ENCODE measurements at regions not wholly inside any gene's neighbourhood (a gene's known extent, or its start where the extent isn't known, plus 50 kb on each side); places are given as distances from the start of the nearest gene placed in this dataset.

GRCh38 chr20:16220826-16221225 lies 352.4 kb downstream of the KIF16B start:
- DNase-seq = no peak
- ATAC-seq (ENCODE audit: low FRiP score in 2 of 2) = no peak
- whole genome bisulfite sequencing, 2 donors = 90 to 94% methylated on average over 4 of the region's 4 CpGs

GRCh38 chr20:16219182-16219581 lies 354.1 kb downstream of the KIF16B start:
- no peak for ATAC-seq (ENCODE audit: low FRiP score in 2 of 2)
- Histone ChIP-seq H3K27me3 (no peaks in the 10 kb centered on the region), H3K9me3 (no peaks in the 10 kb centered on the region), H3K36me3 (no peaks in the 10 kb centered on the region), H3K27ac (no peak overlapping the region), H3K4me1 (no peaks in the 10 kb centered on the region), H3K4me3 (no peak overlapping the region)
- TF ChIP-seq POLR2AphosphoS5 (IDR thresholded peaks at IDR 0.05) = no peak
- no peak for DNase-seq

More at GRCh38 chr20:16220826-16221225, 352.4 kb downstream of the KIF16B start:
- TF ChIP-seq POLR2A (IDR thresholded peaks at IDR 0.05) (no peak), POLR2AphosphoS5 (IDR thresholded peaks at IDR 0.05) (no peak), EP300 (IDR thresholded peaks at IDR 0.05) (no peak)
- TF ChIP-seq, protein P1, sequence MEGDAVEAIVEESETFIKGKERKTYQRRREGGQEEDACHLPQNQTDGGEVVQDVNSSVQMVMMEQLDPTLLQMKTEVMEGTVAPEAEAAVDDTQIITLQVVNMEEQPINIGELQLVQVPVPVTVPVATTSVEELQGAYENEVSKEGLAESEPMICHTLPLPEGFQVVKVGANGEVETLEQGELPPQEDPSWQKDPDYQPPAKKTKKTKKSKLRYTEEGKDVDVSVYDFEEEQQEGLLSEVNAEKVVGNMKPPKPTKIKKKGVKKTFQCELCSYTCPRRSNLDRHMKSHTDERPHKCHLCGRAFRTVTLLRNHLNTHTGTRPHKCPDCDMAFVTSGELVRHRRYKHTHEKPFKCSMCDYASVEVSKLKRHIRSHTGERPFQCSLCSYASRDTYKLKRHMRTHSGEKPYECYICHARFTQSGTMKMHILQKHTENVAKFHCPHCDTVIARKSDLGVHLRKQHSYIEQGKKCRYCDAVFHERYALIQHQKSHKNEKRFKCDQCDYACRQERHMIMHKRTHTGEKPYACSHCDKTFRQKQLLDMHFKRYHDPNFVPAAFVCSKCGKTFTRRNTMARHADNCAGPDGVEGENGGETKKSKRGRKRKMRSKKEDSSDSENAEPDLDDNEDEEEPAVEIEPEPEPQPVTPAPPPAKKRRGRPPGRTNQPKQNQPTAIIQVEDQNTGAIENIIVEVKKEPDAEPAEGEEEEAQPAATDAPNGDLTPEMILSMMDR (IDR thresholded peaks at IDR 0.05) = no peak
- H3K36me3 ChIP-seq = no peaks in the 10 kb centered on the region
- H3K9me3 ChIP-seq = no peaks in the 10 kb centered on the region
- H3K27me3 ChIP-seq = no peaks in the 10 kb centered on the region
- no peak overlapping the region for H3K27ac ChIP-seq
- H3K4me3 ChIP-seq = no peak overlapping the region
- no peaks in the 10 kb centered on the region for H3K4me1 ChIP-seq

DNA sequence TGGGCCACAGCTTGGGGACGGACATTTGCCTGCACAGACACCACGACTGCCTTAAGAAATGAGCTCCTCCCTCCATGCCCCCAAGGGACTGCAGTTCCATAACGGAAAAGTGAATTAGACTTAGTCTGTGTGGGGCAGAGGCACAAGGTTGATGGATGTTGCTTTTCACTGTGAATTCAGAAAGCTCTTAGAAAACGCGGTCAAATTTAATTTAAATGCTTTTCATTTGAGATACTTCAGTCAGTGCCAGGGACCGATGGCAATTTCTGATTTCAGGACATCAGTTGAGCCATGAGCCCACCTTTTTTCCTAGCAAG lies 356.4 kb downstream of the KIF16B start:
- ATAC-seq (ENCODE audit: low FRiP score in 2 of 2) (no peak), DNase-seq (no peak)
- 84 to 94% methylated on average over 6 of the region's 6 CpGs for WGBS, 2 donors

GRCh38 chr20:16216227-16216913 lies 356.9 kb downstream of the KIF16B start:
- H3K9me3 ChIP-seq = no peaks in the 10 kb centered on the region
- WGBS, 2 donors = 91 to 93% methylated on average over 10 of the region's 10 CpGs

More for the DNA sequence above, 356.4 kb downstream of the KIF16B start:
- H3K27me3 ChIP-seq = no peaks in the 10 kb centered on the region
- no peak overlapping the region for H3K4me3 ChIP-seq
- no peaks in the 10 kb centered on the region for H3K9me3 ChIP-seq
- H3K27ac ChIP-seq = no peak overlapping the region
- H3K36me3 ChIP-seq = no peaks in the 10 kb centered on the region
- no peaks in the 10 kb centered on the region for H3K4me1 ChIP-seq
- no peak for TF ChIP-seq EP300 (IDR thresholded peaks at IDR 0.05)
- TF ChIP-seq, protein P1 (IDR thresholded peaks at IDR 0.05) = no peak
- no peak for TF ChIP-seq POLR2A (IDR thresholded peaks at IDR 0.05)
- TF ChIP-seq POLR2AphosphoS5 (IDR thresholded peaks at IDR 0.05) = no peak

DNA sequence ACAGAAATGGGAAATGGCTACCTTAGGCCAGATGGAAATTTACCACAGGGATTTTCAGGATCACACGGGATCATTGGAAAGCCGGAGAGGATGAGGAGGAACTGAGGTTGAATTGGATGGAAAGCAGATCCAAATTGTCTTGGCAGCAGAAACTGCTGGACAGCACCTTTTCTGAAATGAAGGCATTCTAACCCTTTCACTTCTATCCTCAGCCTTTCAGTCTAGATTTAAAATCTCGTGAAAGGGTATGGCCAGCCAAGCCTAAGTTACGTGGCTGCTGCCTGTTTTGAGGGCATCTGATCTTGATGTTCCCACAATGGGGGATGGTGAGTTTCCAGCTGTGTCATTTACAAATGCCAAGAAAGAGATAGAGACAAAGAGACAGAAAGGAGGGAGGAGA lies 358.2 kb downstream of the KIF16B start:
- DNase-seq = no peak
- Histone ChIP-seq H3K36me3 (no peaks in the 10 kb centered on the region), H3K27me3 (no peaks in the 10 kb centered on the region), H3K4me3 (no peak overlapping the region), H3K27ac (no peak overlapping the region), H3K4me1 (no peaks in the 10 kb centered on the region), H3K9me3 (no peaks in the 10 kb centered on the region)
- 45 to 47% methylated on average over 4 of the region's 4 CpGs for WGBS, 2 donors
- TF ChIP-seq, protein P1 (IDR thresholded peaks at IDR 0.05) = no peak
- TF ChIP-seq EP300 (IDR thresholded peaks at IDR 0.05) = no peak
- no peak for TF ChIP-seq POLR2AphosphoS5 (IDR thresholded peaks at IDR 0.05)
- TF ChIP-seq POLR2A (IDR thresholded peaks at IDR 0.05) = no peak
- ATAC-seq (ENCODE audit: low FRiP score in 2 of 2) = no peak

More at GRCh38 chr20:16216227-16216913, 356.9 kb downstream of the KIF16B start:
- TF ChIP-seq POLR2A (IDR thresholded peaks at IDR 0.05) = no peak
- TF ChIP-seq, protein P1 (IDR thresholded peaks at IDR 0.05) = no peak
- H3K27ac ChIP-seq = no peak overlapping the region
- H3K27me3 ChIP-seq = no peaks in the 10 kb centered on the region
- no peak for DNase-seq
- no peaks in the 10 kb centered on the region for H3K4me1 ChIP-seq
- H3K4me3 ChIP-seq = no peak overlapping the region
- no peaks in the 10 kb centered on the region for H3K36me3 ChIP-seq
- no peak for ATAC-seq (ENCODE audit: low FRiP score in 2 of 2)

All from upper lobe of left lung (tissue), 6 donors.